Tibial nerve (tissue), 4 donors: ENCODE measurements at regions not wholly inside any gene's neighbourhood (a gene's known extent, or its start where the extent isn't known, plus 50 kb on each side); places are given as distances from the start of the nearest gene placed in this dataset.

Experiments used
- CTCF ChIP-seq, 5 experiments: fragments of 200-600 bp in 3 of 5; fragments of 450-650 bp in 2 of 5; sonication (generic) in 3 of 5; IDR thresholded peaks; one replicate each; pipeline ENCODE4 v1.5.1; 2016 to 2019; ENCODE audit warnings: antibody characterized with exemption in 5 of 5, mild to moderate bottlenecking in 3 of 5, moderate library complexity in 2 of 5
- EP300 ChIP-seq, 2 donors: sonication (generic); formaldehyde crosslinking; IDR thresholded peaks; one replicate each; pipeline ENCODE4 v1.6.1; 2017; ENCODE audit warnings: antibody characterized with exemption in 2 of 2, mild to moderate bottlenecking in 1 of 2
- POLR2A ChIP-seq, 2 donors: fragments of 450-650 bp; IDR thresholded peaks; one replicate each; pipeline ENCODE4 v1.6.1; 2017; ENCODE audit warnings: antibody characterized with exemption in 2 of 2, mild to moderate bottlenecking in 2 of 2, moderate library complexity in 2 of 2

GRCh38 chr11:81345609-81346008 is 1388.1 kb downstream of the FAM181B start:
- TF ChIP-seq CTCF (IDR thresholded peaks at IDR 0.05) (no peak), POLR2A (IDR thresholded peaks at IDR 0.05) (no peak), EP300 (IDR thresholded peaks at IDR 0.05) (no peak)
